OCI-LY7 (cell line): ENCODE measurements at regions not wholly inside any gene's neighbourhood (a gene's known extent, or its start where the extent isn't known, plus 50 kb on each side); places are given as distances from the start of the nearest gene placed in this dataset.

Experiments used
- BruUV-seq: library from RNA; stranded (reverse); fragments of 400-500 nt; replicated peaks from 2 replicates; lab custom pipeline; 2021; lab: Mats Ljungman, UMichigan
- CTCF ChIA-PET: fragments of 300-600 bp; sonication (Branson Sonifier 250); formaldehyde crosslinking; loops from one replicate; lab custom pipeline; 2022; ENCODE audit warnings: antibody characterized with exemption; ENCODE audit not compliant: unreplicated experiment; lab: Charles Lee
- POLR2A ChIA-PET: fragments of 300-600 bp; sonication (Branson Sonifier 250); formaldehyde crosslinking; loops from one replicate; lab custom pipeline; 2022; ENCODE audit warnings: antibody characterized with exemption; lab: Charles Lee
- DNase-seq: peaks from one replicate; pipeline ENCODE4 v3.0.0-alpha.2; 2015; ENCODE audit warnings: low spot score
- H2AFZ ChIP-seq: fragments of 200-600 bp; sonication (generic), shearing (Covaris generic); 2 replicates; pipeline ENCODE4 v1.6.1; 2014; ENCODE audit warnings: mild to moderate bottlenecking, antibody characterized with exemption, low read length, moderate library complexity
- H3K27ac ChIP-seq: fragments of 200-600 bp; sonication (generic); 2 replicates; pipeline ENCODE4 v1.5.1; 2014; ENCODE audit warnings: mixed run types, low read depth, mild to moderate bottlenecking, moderate library complexity, low read length, inconsistent platforms; ENCODE audit not compliant: poor library complexity, severe bottlenecking
- H3K36me3 ChIP-seq: fragments of 200-600 bp; sonication (generic); 2 replicates; pipeline ENCODE4 v1.6.1; 2014; ENCODE audit warnings: mild to moderate bottlenecking, antibody characterized with exemption, low read length, moderate library complexity, mixed read lengths; ENCODE audit not compliant: insufficient read depth
- H3K4me1 ChIP-seq: fragments of 200-600 bp; sonication (generic); 2 replicates; pipeline ENCODE4 v1.5.1; 2014; ENCODE audit warnings: mild to moderate bottlenecking, low read length; ENCODE audit not compliant: insufficient read depth, poor library complexity, severe bottlenecking
- H3K4me2 ChIP-seq: fragments of 200-600 bp; sonication (generic); 2 replicates; pipeline ENCODE4 v1.6.1; 2014; ENCODE audit warnings: mild to moderate bottlenecking, low read length
- H3K4me3 ChIP-seq: fragments of 200-600 bp; sonication (generic); 2 replicates; pipeline ENCODE4 v1.5.1; 2014; ENCODE audit warnings: mild to moderate bottlenecking, low read depth, low read length; ENCODE audit not compliant: poor library complexity, severe bottlenecking
- H3K79me2 ChIP-seq: fragments of 200-600 bp; sonication (generic); 2 replicates; pipeline ENCODE4 v1.6.1; 2016; ENCODE audit warnings: low read depth, mild to moderate bottlenecking, low read length, moderate library complexity, mixed read lengths; ENCODE audit not compliant: insufficient read depth
- H3K9me2 ChIP-seq: fragments of 200-600 bp; sonication (generic); 2 replicates; pipeline ENCODE4 v1.6.1; 2016; ENCODE audit warnings: mild to moderate bottlenecking, low read length, mixed read lengths; ENCODE audit not compliant: insufficient read depth
- H3K9me3 ChIP-seq: fragments of 200-600 bp; sonication (generic); 2 replicates; pipeline ENCODE4 v1.6.1; 2014; ENCODE audit warnings: mild to moderate bottlenecking, mixed run types, low read length, mixed read lengths
- H4K20me1 ChIP-seq: fragments of 200-600 bp; sonication (generic); 2 replicates; pipeline ENCODE4 v1.6.1; 2014; ENCODE audit warnings: mild to moderate bottlenecking, antibody characterized with exemption, low read length, moderate library complexity, mixed read lengths; ENCODE audit not compliant: insufficient read depth
- EZH2phosphoT487 ChIP-seq: fragments of 200-600 bp; sonication (generic); IDR thresholded peaks from 2 replicates; pipeline ENCODE4 v1.6.1; 2018; ENCODE audit warnings: low read depth, borderline replicate concordance, mild to moderate bottlenecking, mixed run types, antibody characterized with exemption, low read length, moderate library complexity, mixed read lengths
- intact Hi-C: fragments of 100-400 bp; cut with micrococcal nuclease; formaldehyde crosslinking; loops from one replicate; pipeline ENCODE4 v1.10.0; 2022; ENCODE audit not compliant: unreplicated experiment
- TF ChIP-seq, protein P1 (sequence below): fragments of 200-600 bp; sonication (generic); conservative IDR thresholded peaks from 2 replicates; pipeline ENCODE4 v1.5.1; 2014; ENCODE audit warnings: mild to moderate bottlenecking, antibody characterized with exemption, low read length, moderate library complexity, mixed read lengths

DNA sequence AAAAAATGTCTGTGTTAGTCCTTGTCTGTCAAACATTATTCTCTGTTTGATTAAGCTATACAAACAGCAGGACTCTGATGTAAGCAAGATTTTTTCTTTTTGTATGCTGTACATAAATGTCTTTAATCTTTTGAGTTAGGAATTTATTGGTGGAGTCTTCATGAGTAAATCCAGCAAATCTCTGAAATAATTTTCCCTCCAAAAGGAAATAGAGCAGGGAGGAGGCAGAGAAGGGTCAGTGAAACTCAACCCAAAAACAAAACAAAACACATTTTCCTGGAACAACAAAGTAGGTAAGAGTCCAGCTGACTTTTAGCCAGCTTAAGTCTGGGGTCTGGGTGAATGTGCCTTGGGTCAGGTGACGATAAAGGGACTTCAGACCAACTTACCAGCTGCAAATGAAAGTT is 113.7 kb downstream of the FOXA2 start:
- Histone ChIP-seq H3K4me3 (no peak overlapping the region), H3K36me3 (no peaks in the 10 kb centered on the region), H3K9me3 (no peaks in the 10 kb centered on the region; the same call in 1 of the 2 replicates), H3K9me2 (no peaks in the 10 kb centered on the region), H4K20me1 (no peaks in the 10 kb centered on the region), H3K27ac (no peak overlapping the region), H3K4me2 (no peak overlapping the region), H3K79me2 (no peaks in the 10 kb centered on the region), H2AFZ (no peak overlapping the region), H3K4me1 (no peaks in the 10 kb centered on the region)
- no TSS peak for BruUV-seq
- ChIA-PET POLR2A (no interaction called here), CTCF (no interaction called here)
- DNase-seq: no peak
- intact Hi-C loops: no loop called here
- no peak for TF ChIP-seq EZH2phosphoT487
- TF ChIP-seq, protein P1, sequence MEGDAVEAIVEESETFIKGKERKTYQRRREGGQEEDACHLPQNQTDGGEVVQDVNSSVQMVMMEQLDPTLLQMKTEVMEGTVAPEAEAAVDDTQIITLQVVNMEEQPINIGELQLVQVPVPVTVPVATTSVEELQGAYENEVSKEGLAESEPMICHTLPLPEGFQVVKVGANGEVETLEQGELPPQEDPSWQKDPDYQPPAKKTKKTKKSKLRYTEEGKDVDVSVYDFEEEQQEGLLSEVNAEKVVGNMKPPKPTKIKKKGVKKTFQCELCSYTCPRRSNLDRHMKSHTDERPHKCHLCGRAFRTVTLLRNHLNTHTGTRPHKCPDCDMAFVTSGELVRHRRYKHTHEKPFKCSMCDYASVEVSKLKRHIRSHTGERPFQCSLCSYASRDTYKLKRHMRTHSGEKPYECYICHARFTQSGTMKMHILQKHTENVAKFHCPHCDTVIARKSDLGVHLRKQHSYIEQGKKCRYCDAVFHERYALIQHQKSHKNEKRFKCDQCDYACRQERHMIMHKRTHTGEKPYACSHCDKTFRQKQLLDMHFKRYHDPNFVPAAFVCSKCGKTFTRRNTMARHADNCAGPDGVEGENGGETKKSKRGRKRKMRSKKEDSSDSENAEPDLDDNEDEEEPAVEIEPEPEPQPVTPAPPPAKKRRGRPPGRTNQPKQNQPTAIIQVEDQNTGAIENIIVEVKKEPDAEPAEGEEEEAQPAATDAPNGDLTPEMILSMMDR: no peak

DNA sequence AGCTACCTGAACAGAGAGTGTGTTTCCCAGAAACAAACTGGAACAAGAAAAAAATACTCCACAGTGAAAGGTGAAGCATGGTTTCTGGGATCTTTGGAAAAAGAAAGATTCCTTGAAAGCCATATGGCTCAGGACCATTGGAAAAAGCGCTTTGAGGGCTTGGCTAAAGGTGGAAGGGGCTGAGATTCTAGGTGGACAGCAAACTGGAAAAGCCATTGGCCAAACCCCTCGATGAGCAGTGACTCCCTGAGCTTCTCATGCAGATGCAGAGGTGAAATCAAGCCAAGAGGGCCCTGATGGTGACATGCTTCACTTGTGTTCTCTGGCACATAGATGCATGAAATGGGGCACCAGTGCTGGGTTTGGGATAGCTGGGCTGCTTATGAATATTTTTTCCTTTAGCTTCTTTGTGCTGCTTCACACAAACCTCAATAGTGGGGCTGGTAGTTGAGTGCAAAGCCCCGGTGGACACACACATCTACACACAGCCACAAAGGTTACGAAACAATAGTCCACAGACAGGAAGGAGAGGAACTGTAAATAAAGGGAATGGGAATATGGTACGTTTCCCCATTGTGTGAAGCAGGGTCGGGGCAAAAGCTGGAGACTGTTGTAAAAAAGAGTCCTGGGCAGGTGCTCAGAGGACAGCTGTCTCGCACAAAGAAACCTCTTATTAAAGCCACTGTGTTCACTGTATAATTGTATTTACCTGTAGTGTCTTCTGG is 117.8 kb downstream of the FOXA2 start:
- no peaks in the 10 kb centered on the region for H3K4me1 ChIP-seq
- intact Hi-C loops: no loop called here
- H3K9me3 ChIP-seq: no peaks in the 10 kb centered on the region
- ChIA-PET POLR2A (interaction anchor here (0.6 to 0.9 kb wide), 2 partner anchors 14 to 251 kb away, joined by 3 read pairs; no protein-coding TSS in a partner anchor), CTCF (no interaction called here)
- H2AFZ ChIP-seq: no peak overlapping the region
- no peak overlapping the region for H3K27ac ChIP-seq
- no peak overlapping the region for H3K4me3 ChIP-seq
- H3K9me2 ChIP-seq: no peaks in the 10 kb centered on the region
- H3K36me3 ChIP-seq: no peaks in the 10 kb centered on the region
- TF ChIP-seq, protein P1: no peak
- TF ChIP-seq EZH2phosphoT487: no peak
- no peaks in the 10 kb centered on the region for H4K20me1 ChIP-seq
- no peak for DNase-seq
- no peaks in the 10 kb centered on the region for H3K79me2 ChIP-seq
- H3K4me2 ChIP-seq: no peak overlapping the region
- BruUV-seq: no TSS peak
